GM12865 (cell line): ENCODE measurements at regions not wholly inside any gene's neighbourhood (a gene's known extent, or its start where the extent isn't known, plus 50 kb on each side); places are given as distances from the start of the nearest gene placed in this dataset.

ENCODE experiments used
- DNase-seq: peaks from one replicate; pipeline ENCODE4 v3.0.0; 2010; ENCODE audit warnings: low read depth
- H3K4me3 ChIP-seq: 2 replicates; pipeline ENCODE4 v1.5.1; 2011; ENCODE audit warnings: mild to moderate bottlenecking, low read depth, low read length, control low read depth
- TF ChIP-seq, protein P1 (sequence below): IDR thresholded peaks from 2 replicates; pipeline ENCODE4 v1.5.1; 2011; ENCODE audit warnings: low read length, control low read depth, low read depth, inconsistent platforms; ENCODE audit not compliant: insufficient read depth; ENCODE audit errors: missing control alignments

DNA sequence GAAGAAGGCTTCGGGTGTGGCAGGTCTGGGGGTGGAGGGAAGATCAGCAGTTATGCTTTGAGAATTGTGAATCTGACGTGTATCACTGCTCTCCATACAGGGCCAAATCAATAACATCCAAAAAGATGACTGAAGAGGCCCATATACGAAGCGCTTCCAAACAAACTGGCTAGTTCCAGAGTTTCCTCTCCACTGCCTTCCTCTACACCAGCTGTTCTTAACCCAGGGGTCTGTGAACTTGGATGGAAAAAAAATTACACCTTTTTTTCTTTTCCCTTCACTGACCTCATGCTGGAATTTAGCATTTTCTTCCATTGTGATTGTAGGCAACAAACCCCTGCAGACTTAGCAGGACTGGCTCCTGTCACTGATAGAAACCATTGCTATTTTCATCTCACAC lies 77.1 kb upstream of the NBL1 start:
- DNase-seq: no peak
- TF ChIP-seq, protein P1, sequence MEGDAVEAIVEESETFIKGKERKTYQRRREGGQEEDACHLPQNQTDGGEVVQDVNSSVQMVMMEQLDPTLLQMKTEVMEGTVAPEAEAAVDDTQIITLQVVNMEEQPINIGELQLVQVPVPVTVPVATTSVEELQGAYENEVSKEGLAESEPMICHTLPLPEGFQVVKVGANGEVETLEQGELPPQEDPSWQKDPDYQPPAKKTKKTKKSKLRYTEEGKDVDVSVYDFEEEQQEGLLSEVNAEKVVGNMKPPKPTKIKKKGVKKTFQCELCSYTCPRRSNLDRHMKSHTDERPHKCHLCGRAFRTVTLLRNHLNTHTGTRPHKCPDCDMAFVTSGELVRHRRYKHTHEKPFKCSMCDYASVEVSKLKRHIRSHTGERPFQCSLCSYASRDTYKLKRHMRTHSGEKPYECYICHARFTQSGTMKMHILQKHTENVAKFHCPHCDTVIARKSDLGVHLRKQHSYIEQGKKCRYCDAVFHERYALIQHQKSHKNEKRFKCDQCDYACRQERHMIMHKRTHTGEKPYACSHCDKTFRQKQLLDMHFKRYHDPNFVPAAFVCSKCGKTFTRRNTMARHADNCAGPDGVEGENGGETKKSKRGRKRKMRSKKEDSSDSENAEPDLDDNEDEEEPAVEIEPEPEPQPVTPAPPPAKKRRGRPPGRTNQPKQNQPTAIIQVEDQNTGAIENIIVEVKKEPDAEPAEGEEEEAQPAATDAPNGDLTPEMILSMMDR: no peak
- no peak overlapping the region for H3K4me3 ChIP-seq

DNA sequence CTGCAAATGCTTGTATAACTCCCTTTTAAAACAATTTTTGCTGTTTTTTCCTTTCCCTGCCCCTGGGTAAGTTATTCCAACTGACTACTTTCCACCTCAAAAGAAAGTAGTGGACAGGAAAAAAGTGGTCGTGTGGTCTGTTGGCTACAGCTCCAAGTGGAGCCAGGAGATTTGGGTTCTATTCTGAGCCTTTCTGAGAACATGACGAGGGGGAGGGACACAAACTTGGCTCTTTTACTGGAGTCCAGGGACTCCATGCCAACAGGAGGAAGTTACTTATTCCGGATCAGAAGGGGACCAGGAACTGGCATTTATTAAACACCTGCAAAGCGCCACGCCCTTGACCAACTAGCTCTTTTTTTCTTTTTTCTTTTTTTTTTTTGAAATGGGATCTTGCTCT lies 79.0 kb upstream of the CAPZB start:
- TF ChIP-seq, protein P1: no peak
- H3K4me3 ChIP-seq: no peak overlapping the region
- DNase-seq: no peak

DNA sequence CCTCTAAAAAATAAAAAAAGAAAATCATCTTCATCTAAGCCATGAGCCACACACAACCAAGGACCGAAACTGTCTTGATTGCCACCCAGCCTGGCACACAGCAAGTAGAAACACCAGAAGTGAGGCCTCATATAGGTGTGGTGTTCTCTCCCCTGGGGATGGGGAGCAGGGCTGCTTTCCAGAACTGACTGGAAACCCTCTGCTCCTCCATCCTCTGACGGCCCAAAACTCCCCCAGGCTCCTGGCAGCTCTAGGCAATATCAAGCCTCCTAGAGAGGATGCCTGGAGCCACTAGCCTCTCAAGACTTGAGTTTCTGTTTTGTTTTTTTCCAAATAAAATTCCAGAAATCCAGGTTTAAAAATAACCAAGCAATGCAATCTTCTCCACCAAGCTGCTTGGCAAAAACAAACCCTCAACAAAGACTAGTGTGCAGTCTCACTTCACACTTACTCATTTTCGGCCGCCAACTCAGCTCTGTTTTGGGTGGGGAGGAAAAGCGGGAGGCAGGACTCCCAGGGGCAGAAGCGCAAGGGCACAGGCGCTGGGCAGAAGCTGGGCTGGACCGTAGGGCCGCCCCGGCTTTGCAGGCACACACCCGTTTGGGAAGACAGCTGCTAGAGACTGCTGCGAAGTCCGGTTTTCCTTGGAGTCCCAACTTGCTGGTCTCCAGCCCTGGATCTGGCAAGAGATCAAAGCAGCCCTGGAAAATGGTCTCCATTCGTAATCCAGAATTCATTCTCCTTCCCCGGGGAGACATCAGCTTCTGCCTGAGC lies 78.2 kb upstream of the CAPZB start:
- no peak for DNase-seq
- no peak overlapping the region for H3K4me3 ChIP-seq
- TF ChIP-seq, protein P1: no peak

- DNase-seq: no peak
- H3K4me3 ChIP-seq: no peak overlapping the region
- TF ChIP-seq, protein P1: no peak
Measured at GRCh38 chr1:19562847-19563246, 77.5 kb upstream of the CAPZB start.

GRCh38 chr1:19560480-19560879 lies 75.1 kb upstream of the CAPZB start:
- DNase-seq: no peak
- no peak overlapping the region for H3K4me3 ChIP-seq
- TF ChIP-seq, protein P1: no peak

- H3K4me3 ChIP-seq: no peak overlapping the region
- TF ChIP-seq, protein P1: no peak
- DNase-seq: no peak
Measured at GRCh38 chr1:19559641-19560040, 74.3 kb upstream of the CAPZB start.

DNA sequence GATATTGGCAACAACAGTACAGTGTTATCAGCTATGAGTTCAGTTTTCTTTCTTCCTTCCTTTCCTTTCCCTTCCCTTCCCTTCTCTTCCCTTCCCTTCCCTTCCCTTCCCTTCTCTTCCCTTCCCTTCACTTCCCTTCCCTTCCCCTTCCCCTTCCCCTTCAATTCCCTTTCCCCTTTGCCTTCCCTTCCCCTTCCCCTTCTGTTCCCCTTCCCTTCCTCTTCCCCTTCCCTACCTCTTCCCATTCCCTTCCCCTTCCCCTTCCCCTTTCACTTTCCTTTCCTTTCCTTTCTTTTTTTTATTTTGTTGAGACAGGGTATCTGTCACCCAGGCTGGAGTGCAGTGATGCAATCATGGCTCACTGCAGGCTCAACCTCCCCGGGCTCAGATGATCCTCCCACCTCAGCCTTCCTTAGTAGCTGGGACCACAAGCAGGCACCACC lies 72.3 kb upstream of the CAPZB start:
- H3K4me3 ChIP-seq: no peak overlapping the region
- TF ChIP-seq, protein P1: no peak
- no peak for DNase-seq
